ENCODE measurements at regions not wholly inside any gene's neighbourhood (a gene's known extent, or its start where the extent isn't known, plus 50 kb on each side); places are given as distances from the start of the nearest gene placed in this dataset.

DNA sequence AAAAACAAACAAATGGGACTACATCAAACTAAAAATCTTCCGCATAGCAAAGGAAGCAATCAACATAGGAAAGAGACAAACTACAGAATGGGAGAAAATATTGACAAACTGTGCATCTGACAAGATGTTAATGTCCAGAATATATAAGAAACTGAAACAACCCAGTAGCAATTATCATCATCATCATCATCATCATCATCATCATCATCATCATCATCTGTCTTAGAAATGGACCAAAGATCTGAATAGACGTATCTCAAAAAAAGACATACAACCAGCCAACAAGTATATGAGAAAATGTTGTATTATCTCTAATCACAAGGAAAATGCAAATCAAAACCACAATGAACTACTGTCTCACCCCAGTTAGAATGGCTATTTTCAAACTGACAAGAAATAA lies 173.9 kb downstream of the PRR20E start:
- H3K4me1 Mint-ChIP-seq = no peaks in the 10 kb centered on the region
- ChIA-PET CTCF (no interaction called here), POLR2A (no interaction called here)
- no peaks in the 10 kb centered on the region for H3K4me1 ChIP-seq (ENCODE audit: control insufficient read depth in 2 of 2, insufficient read depth in 2 of 2, low read length in 2 of 2)
- no CpG with 5 or more reads among the region's 2 CpGs for WGBS (ENCODE audit: insufficient coverage)
- H4K20me1 ChIP-seq (ENCODE audit: control insufficient read depth, insufficient read depth, low read length, poor library complexity, severe bottlenecking) = no peaks in the 10 kb centered on the region
- no peaks in the 10 kb centered on the region for H3K9me3 Mint-ChIP-seq (ENCODE audit: insufficient read depth)
- no peak overlapping the region for H2AFZ ChIP-seq (ENCODE audit: insufficient read depth, low read depth, low read length, poor library complexity, severe bottlenecking)
- no peak overlapping the region for H3K27ac Mint-ChIP-seq
- DNase-seq (no peak), ATAC-seq (ENCODE audit: low read depth) (no peak)
- no peaks in the 10 kb centered on the region for H3K36me3 ChIP-seq (replicated peaks in 1 of 2; ENCODE audit: control extremely low read depth in 1 of 2, control insufficient read depth in 1 of 2, extremely low read depth in 1 of 2, insufficient read depth in 2 of 2, low read length in 1 of 2)
- H3K4me2 ChIP-seq (replicated peaks; ENCODE audit: low read depth, low read length, poor library complexity, severe bottlenecking) = no peak overlapping the region
- H3K4me3 ChIP-seq (ENCODE audit: control extremely low read depth in 1 of 5, extremely low read depth in 1 of 5, insufficient read depth in 1 of 5, low read depth in 2 of 5, low read length in 4 of 5) = no peak overlapping the region
- TF ChIP-seq, protein P1, sequence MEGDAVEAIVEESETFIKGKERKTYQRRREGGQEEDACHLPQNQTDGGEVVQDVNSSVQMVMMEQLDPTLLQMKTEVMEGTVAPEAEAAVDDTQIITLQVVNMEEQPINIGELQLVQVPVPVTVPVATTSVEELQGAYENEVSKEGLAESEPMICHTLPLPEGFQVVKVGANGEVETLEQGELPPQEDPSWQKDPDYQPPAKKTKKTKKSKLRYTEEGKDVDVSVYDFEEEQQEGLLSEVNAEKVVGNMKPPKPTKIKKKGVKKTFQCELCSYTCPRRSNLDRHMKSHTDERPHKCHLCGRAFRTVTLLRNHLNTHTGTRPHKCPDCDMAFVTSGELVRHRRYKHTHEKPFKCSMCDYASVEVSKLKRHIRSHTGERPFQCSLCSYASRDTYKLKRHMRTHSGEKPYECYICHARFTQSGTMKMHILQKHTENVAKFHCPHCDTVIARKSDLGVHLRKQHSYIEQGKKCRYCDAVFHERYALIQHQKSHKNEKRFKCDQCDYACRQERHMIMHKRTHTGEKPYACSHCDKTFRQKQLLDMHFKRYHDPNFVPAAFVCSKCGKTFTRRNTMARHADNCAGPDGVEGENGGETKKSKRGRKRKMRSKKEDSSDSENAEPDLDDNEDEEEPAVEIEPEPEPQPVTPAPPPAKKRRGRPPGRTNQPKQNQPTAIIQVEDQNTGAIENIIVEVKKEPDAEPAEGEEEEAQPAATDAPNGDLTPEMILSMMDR (IDR thresholded peaks at IDR 0.05) = no peak
- no peak for TF ChIP-seq EZH2 (IDR thresholded peaks at IDR 0.05; ENCODE audit: borderline replicate concordance, insufficient read depth, low read depth, low read length, poor library complexity, severe bottlenecking)
- intact Hi-C loops (cut with micrococcal nuclease) = no loop called here
- no peaks in the 10 kb centered on the region for H3K27me3 Mint-ChIP-seq
- H3K9me3 ChIP-seq (ENCODE audit: control extremely low read depth in 1 of 3, control insufficient read depth in 2 of 3, insufficient read depth in 1 of 3, low read length in 2 of 3) = peaks cover 0 to 2% (median 0%) of the 10 kb centered on the region in 3 donors
- H3K9ac ChIP-seq (ENCODE audit: low read length) = no peak overlapping the region
- H3K79me2 ChIP-seq (ENCODE audit: control insufficient read depth, insufficient read depth, low read length) = no peaks in the 10 kb centered on the region
- H3K27me3 ChIP-seq (replicated peaks in 1 of 4; ENCODE audit: control extremely low read depth in 1 of 4, control insufficient read depth in 3 of 4, insufficient read depth in 4 of 4, low read length in 3 of 4) = no peaks in the 10 kb centered on the region
- no peak overlapping the region for H3K4me3 Mint-ChIP-seq
- H3K27ac ChIP-seq (ENCODE audit: low read length in 2 of 2) = no peak overlapping the region

GRCh38 chr13:57345526-57345925 lies 178.5 kb downstream of the PRR20E start:
- Histone ChIP-seq H3K79me2 (ENCODE audit: control insufficient read depth, insufficient read depth, low read length) (no peaks in the 10 kb centered on the region), H3K27me3 (replicated peaks in 1 of 4; ENCODE audit: control extremely low read depth in 1 of 4, control insufficient read depth in 3 of 4, insufficient read depth in 4 of 4, low read length in 3 of 4) (no peaks in the 10 kb centered on the region), H2AFZ (ENCODE audit: insufficient read depth, low read depth, low read length, poor library complexity, severe bottlenecking) (no peak overlapping the region), H3K9me3 (ENCODE audit: control extremely low read depth in 1 of 3, control insufficient read depth in 2 of 3, insufficient read depth in 1 of 3, low read length in 2 of 3) (peaks cover 0 to 1% (median 0%) of the 10 kb centered on the region in 3 donors), H3K36me3 (replicated peaks in 1 of 2; ENCODE audit: control extremely low read depth in 1 of 2, control insufficient read depth in 1 of 2, extremely low read depth in 1 of 2, insufficient read depth in 2 of 2, low read length in 1 of 2) (no peaks in the 10 kb centered on the region), H4K20me1 (ENCODE audit: control insufficient read depth, insufficient read depth, low read length, poor library complexity, severe bottlenecking) (no peaks in the 10 kb centered on the region), H3K4me1 (ENCODE audit: control insufficient read depth in 2 of 2, insufficient read depth in 2 of 2, low read length in 2 of 2) (no peaks in the 10 kb centered on the region), H3K27ac (ENCODE audit: low read length in 2 of 2) (no peak overlapping the region), H3K4me2 (replicated peaks; ENCODE audit: low read depth, low read length, poor library complexity, severe bottlenecking) (no peak overlapping the region), H3K4me3 (ENCODE audit: control extremely low read depth in 1 of 5, extremely low read depth in 1 of 5, insufficient read depth in 1 of 5, low read depth in 2 of 5, low read length in 4 of 5) (no peak overlapping the region), H3K9ac (ENCODE audit: low read length) (no peak overlapping the region)
- Mint-ChIP-seq H3K4me1 (no peaks in the 10 kb centered on the region), H3K4me3 (no peak overlapping the region), H3K27me3 (no peaks in the 10 kb centered on the region), H3K27ac (no peak overlapping the region), H3K9me3 (ENCODE audit: insufficient read depth) (peaks cover 9% of the 10 kb centered on the region)
- no peak for TF ChIP-seq EZH2 (IDR thresholded peaks at IDR 0.05; ENCODE audit: borderline replicate concordance, insufficient read depth, low read depth, low read length, poor library complexity, severe bottlenecking)
- TF ChIP-seq, protein P1 (IDR thresholded peaks at IDR 0.05) = no peak
- ATAC-seq (ENCODE audit: low read depth) (no peak), DNase-seq (no peak)
- WGBS (ENCODE audit: insufficient coverage) = 83% methylated on average over 1 of the region's 1 CpG
- CTCF ChIA-PET = no interaction called here
- POLR2A ChIA-PET = no interaction called here
- intact Hi-C loops (cut with micrococcal nuclease) = no loop called here

All from B cell (primary cell).